GM12865 (cell line): ENCODE measurements at regions not wholly inside any gene's neighbourhood (a gene's known extent, or its start where the extent isn't known, plus 50 kb on each side); places are given as distances from the start of the nearest gene placed in this dataset.

Experiments used
- DNase-seq: peaks from one replicate; pipeline ENCODE4 v3.0.0; 2010; ENCODE audit warnings: low read depth
- H3K4me3 ChIP-seq: 2 replicates; pipeline ENCODE4 v1.5.1; 2011; ENCODE audit warnings: mild to moderate bottlenecking, low read depth, low read length, control low read depth
- TF ChIP-seq, protein P1 (sequence below): IDR thresholded peaks from 2 replicates; pipeline ENCODE4 v1.5.1; 2011; ENCODE audit warnings: low read length, control low read depth, low read depth, inconsistent platforms; ENCODE audit not compliant: insufficient read depth; ENCODE audit errors: missing control alignments

DNA sequence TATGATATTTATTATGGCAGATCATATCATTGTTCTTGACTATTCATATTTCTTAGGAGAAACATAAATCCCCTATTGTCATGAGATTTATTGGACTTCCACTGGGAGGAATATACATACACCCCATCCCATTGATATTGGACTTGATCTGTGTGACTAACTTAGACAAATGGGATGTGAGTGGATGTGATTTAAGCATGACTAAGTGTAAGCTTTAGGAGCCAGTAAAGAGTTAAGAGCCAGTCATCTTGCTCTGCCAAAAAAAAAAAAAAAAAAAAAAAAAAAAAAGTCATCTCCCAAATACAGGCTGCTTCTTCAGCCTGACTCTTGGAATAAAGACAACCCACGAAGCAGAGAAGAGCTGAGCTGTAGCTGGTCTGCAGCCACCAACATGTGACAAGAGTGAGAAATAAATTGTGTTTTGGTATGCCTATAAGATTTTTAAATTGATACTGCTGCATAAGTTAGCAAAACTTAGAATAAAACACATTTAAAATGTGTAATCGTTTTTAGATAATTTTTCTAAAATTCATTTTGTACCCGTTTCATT is 595.0 kb upstream of the LRRC4C start:
- no peak for DNase-seq
- TF ChIP-seq, protein P1, sequence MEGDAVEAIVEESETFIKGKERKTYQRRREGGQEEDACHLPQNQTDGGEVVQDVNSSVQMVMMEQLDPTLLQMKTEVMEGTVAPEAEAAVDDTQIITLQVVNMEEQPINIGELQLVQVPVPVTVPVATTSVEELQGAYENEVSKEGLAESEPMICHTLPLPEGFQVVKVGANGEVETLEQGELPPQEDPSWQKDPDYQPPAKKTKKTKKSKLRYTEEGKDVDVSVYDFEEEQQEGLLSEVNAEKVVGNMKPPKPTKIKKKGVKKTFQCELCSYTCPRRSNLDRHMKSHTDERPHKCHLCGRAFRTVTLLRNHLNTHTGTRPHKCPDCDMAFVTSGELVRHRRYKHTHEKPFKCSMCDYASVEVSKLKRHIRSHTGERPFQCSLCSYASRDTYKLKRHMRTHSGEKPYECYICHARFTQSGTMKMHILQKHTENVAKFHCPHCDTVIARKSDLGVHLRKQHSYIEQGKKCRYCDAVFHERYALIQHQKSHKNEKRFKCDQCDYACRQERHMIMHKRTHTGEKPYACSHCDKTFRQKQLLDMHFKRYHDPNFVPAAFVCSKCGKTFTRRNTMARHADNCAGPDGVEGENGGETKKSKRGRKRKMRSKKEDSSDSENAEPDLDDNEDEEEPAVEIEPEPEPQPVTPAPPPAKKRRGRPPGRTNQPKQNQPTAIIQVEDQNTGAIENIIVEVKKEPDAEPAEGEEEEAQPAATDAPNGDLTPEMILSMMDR = no peak
- H3K4me3 ChIP-seq = no peak overlapping the region

DNA sequence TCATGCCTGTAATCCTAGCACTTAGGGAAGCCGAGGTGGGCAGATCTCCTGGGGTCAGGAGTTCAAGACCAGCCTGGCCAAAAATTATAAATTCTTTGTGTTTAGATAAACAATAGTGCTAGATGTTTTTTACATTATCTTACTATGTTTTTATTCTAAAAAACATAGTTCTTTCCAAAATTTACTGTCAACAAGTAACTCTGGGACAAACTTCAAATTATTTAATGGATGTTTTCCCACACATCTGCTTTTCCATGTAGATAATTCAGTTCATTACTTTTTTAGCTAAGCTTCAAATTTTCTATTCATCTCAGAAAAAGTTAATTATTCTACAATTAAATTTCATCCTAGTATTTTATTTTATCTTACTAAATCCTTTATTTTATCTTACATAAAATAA is 596.2 kb upstream of the LRRC4C start:
- H3K4me3 ChIP-seq = no peak overlapping the region
- TF ChIP-seq, protein P1 = no peak
- DNase-seq = no peak

DNA sequence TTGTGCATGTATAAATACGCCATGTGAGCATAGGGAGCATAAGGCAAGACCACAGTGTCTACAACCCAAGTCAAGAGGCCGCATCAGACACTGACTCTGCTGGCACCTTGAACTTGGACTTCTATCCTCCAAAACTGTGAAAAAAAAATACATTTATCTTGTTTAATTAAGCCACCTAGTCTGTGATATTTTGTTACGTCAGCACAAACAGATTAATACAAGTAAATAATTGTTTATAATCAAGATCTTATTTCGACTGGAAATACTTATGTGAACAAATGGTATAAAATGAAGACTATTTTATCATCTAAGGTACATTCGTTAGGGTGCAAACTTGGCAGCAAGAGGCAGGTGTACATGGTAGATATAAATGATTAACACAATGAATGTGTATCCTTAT is 599.3 kb upstream of the LRRC4C start:
- TF ChIP-seq, protein P1 = no peak
- no peak for DNase-seq
- H3K4me3 ChIP-seq = no peak overlapping the region

DNA sequence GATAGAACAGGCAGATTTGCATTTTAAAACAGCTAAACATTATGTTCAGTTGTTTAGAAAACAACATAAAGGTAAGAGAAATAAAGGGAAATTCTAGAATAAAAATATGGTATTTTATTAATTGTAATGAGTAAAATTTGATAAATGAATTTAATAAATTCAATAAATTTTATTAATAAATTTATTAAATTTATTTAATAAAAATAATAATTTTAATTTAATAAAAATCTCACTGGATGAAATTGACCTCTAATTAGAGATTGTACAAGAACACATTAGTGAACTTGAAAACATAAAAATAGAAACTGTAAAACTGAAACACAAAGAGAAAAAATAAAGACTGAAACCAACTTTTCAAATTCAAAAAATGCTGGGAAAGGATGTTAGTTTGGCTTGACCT is 605.7 kb upstream of the LRRC4C start:
- H3K4me3 ChIP-seq = no peak overlapping the region
- TF ChIP-seq, protein P1 = no peak
- DNase-seq = no peak

DNA sequence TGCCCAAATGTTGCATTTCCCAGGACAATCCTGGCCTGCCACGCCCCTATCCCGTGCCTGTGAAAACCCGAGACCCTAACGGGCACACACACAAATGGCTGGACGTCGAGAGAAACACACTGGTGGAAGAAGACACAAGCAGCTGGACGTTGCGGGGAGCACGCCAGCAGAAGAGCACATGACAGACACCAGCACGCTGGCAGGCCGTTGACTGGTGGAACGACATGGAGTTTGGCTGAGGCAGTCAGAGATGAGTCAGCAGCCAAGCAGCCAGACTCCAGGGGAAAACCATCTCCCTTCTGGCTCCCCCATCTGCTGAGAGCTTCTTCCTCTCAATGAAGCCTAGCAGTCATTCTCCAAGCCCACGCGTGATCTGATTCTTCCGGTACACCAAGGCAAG is 606.7 kb upstream of the LRRC4C start:
- H3K4me3 ChIP-seq = no peak overlapping the region
- no peak for DNase-seq
- TF ChIP-seq, protein P1 = no peak

DNA sequence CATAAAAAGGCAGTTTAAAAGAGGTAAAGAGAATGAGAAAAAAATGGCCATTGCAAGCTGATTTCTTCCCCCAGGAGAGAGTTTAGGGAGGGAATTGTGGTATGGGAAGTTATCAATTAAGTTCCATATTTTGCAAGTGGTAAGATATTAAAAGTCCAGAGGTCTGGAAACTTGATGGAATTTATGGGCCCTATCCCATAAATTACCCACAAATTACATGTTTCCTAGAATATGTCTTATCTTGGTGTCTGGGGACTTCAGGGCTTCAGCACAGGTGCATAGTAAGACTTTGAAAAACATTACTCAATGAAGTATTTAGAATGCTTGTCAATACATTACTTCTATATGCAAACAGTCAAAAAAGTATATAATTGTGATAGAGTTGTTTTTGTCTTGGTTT is 614.9 kb upstream of the LRRC4C start:
- DNase-seq = no peak
- TF ChIP-seq, protein P1 = no peak
- no peak overlapping the region for H3K4me3 ChIP-seq

DNA sequence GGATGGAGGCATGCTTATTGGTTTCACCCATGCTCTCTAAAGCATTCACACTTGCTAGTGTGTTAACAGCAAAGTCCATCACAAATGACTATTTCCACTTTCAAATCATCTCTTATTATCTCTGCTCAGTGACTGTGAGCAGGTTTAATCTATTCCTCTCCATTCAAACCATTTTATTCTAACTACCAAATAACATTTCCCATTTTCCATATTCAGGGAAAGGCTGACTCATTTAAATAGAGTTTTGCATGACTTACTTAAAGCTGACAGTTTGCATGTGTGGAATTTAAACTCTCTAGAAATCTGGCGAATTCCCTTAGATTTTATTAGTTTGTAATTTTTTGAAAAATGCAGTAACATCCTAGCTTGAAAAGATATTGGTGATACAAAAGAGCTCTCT is 615.7 kb upstream of the LRRC4C start:
- TF ChIP-seq, protein P1 = no peak
- DNase-seq = no peak
- no peak overlapping the region for H3K4me3 ChIP-seq
